Neural progenitor cell (in vitro differentiated cells): ENCODE measurements at regions not wholly inside any gene's neighbourhood (a gene's known extent, or its start where the extent isn't known, plus 50 kb on each side); places are given as distances from the start of the nearest gene placed in this dataset.

Experiments used
- DNase-seq: peaks from one replicate; pipeline ENCODE4 v3.0.0-alpha.2; 2016; ENCODE audit warnings: low spot score
- H2AFZ ChIP-seq: fragments of 200-600 bp; sonication (generic); replicated peaks from 2 replicates; pipeline ENCODE4 v1.6.1; 2016; ENCODE audit warnings: antibody characterized with exemption
- H3F3A ChIP-seq: fragments of 200-600 bp; sonication (generic); 2 replicates; pipeline ENCODE4 v1.6.1; 2016; ENCODE audit warnings: antibody characterized with exemption, low read depth
- H3K27ac ChIP-seq: fragments of 200-600 bp; sonication (generic); 2 replicates; pipeline ENCODE4 v1.5.1; 2016; ENCODE audit warnings: mild to moderate bottlenecking
- H3K27me3 ChIP-seq: fragments of 200-600 bp; sonication (generic); 2 replicates; pipeline ENCODE4 v1.6.1; 2016; ENCODE audit warnings: mild to moderate bottlenecking, moderate library complexity
- H3K36me3 ChIP-seq: fragments of 200-600 bp; sonication (generic); 2 replicates; pipeline ENCODE4 v1.5.1; 2016
- H3K4me1 ChIP-seq: fragments of 200-600 bp; sonication (generic); 2 replicates; pipeline ENCODE4 v1.6.1; 2016; ENCODE audit warnings: mixed run types
- H3K4me2 ChIP-seq: fragments of 200-600 bp; sonication (generic); 2 replicates; pipeline ENCODE4 v1.6.1; 2016
- H3K4me3 ChIP-seq: fragments of 200-600 bp; sonication (generic); 2 replicates; pipeline ENCODE4 v1.5.1; 2016
- H3K79me2 ChIP-seq: fragments of 200-600 bp; sonication (generic); 2 replicates; pipeline ENCODE4 v1.6.1; 2016; ENCODE audit warnings: low read depth
- H3K9ac ChIP-seq: fragments of 200-600 bp; sonication (generic); 2 replicates; pipeline ENCODE4 v1.6.1; 2016
- H3K9me3 ChIP-seq: fragments of 200-600 bp; sonication (generic); 2 replicates; pipeline ENCODE4 v1.5.1; 2016; ENCODE audit warnings: low read depth
- H4K20me1 ChIP-seq: fragments of 200-600 bp; sonication (generic); 2 replicates; pipeline ENCODE4 v1.6.1; 2016; ENCODE audit warnings: low read depth
- H3K27ac Mint-ChIP-seq: 3 replicates; pipeline ENCODE4 v1.8.0; 2021; ENCODE audit warnings: mixed read lengths
- H3K27me3 Mint-ChIP-seq: 2 replicates; pipeline ENCODE4 v1.8.0; 2022; ENCODE audit warnings: low read depth, mild to moderate bottlenecking, inconsistent platforms, moderate library complexity, mixed read lengths; ENCODE audit not compliant: insufficient read depth
- H3K36me3 Mint-ChIP-seq: 3 replicates; pipeline ENCODE4 v1.8.0; 2021; ENCODE audit warnings: mixed read lengths
- H3K4me1 Mint-ChIP-seq: 3 replicates; pipeline ENCODE4 v1.8.0; 2021; ENCODE audit warnings: mixed read lengths
- H3K4me3 Mint-ChIP-seq: 3 replicates; pipeline ENCODE4 v1.8.0; 2021; ENCODE audit warnings: mild to moderate bottlenecking, moderate library complexity, mixed read lengths
- H3K9me3 Mint-ChIP-seq: 3 replicates; pipeline ENCODE4 v1.8.0; 2020; ENCODE audit warnings: mixed read lengths
- EZH2 ChIP-seq: fragments of 200-600 bp; sonication (generic); IDR thresholded peaks from 2 replicates; pipeline ENCODE4 v1.6.1; 2017; ENCODE audit warnings: antibody characterized with exemption, mild to moderate bottlenecking, moderate library complexity
- EZH2phosphoT487 ChIP-seq: fragments of 200-600 bp; sonication (generic); IDR thresholded peaks from 2 replicates; pipeline ENCODE4 v1.6.1; 2017; ENCODE audit warnings: antibody characterized with exemption
- TF ChIP-seq, protein P1 (sequence below): fragments of 200-600 bp; sonication (generic); IDR thresholded peaks from 2 replicates; pipeline ENCODE4 v1.5.1; 2017; ENCODE audit warnings: antibody characterized with exemption, mild to moderate bottlenecking

DNA sequence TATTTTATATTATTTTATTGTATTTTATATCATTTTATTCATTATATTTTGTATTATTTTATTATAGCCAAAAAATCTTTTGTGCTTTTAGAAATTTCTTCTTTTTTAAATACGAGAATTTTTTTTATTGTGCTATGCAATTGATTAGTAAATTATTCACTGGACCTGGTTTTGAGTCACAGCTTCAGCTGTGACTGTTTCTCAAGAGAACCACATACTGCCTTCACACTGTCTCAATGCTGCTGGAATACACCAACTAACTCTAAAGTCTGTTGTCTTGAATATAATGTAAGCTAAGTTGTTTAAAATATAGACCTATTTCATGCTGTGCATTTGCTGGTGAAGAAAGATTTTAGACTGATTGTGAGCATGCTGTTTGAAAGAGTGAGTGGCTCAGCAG, 423.6 kb downstream of the NDFIP2 start:
- H3K79me2 ChIP-seq = no peaks in the 10 kb centered on the region
- H3K4me2 ChIP-seq = no peak overlapping the region
- no peaks in the 10 kb centered on the region for H3K4me1 ChIP-seq
- DNase-seq = no peak
- no peaks in the 10 kb centered on the region for H3K36me3 Mint-ChIP-seq
- H3K27ac ChIP-seq = no peak overlapping the region
- H2AFZ ChIP-seq = no peak overlapping the region
- no peaks in the 10 kb centered on the region for H3F3A ChIP-seq
- TF ChIP-seq EZH2 (no peak), EZH2phosphoT487 (no peak)
- TF ChIP-seq, protein P1, sequence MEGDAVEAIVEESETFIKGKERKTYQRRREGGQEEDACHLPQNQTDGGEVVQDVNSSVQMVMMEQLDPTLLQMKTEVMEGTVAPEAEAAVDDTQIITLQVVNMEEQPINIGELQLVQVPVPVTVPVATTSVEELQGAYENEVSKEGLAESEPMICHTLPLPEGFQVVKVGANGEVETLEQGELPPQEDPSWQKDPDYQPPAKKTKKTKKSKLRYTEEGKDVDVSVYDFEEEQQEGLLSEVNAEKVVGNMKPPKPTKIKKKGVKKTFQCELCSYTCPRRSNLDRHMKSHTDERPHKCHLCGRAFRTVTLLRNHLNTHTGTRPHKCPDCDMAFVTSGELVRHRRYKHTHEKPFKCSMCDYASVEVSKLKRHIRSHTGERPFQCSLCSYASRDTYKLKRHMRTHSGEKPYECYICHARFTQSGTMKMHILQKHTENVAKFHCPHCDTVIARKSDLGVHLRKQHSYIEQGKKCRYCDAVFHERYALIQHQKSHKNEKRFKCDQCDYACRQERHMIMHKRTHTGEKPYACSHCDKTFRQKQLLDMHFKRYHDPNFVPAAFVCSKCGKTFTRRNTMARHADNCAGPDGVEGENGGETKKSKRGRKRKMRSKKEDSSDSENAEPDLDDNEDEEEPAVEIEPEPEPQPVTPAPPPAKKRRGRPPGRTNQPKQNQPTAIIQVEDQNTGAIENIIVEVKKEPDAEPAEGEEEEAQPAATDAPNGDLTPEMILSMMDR = no peak
- H3K4me1 Mint-ChIP-seq = peaks cover 21% of the 10 kb centered on the region
- peaks cover 13% of the 10 kb centered on the region for H3K9me3 Mint-ChIP-seq
- H3K4me3 ChIP-seq = no peak overlapping the region
- H3K36me3 ChIP-seq = no peaks in the 10 kb centered on the region
- no peaks in the 10 kb centered on the region for H3K9me3 ChIP-seq
- H3K4me3 Mint-ChIP-seq = no peak overlapping the region
- H3K9ac ChIP-seq = no peak overlapping the region
- no peaks in the 10 kb centered on the region for H4K20me1 ChIP-seq
- H3K27me3 ChIP-seq = no peaks in the 10 kb centered on the region
- H3K27me3 Mint-ChIP-seq = no peaks in the 10 kb centered on the region
- H3K27ac Mint-ChIP-seq = peak overlapping the region; percentile 43

DNA sequence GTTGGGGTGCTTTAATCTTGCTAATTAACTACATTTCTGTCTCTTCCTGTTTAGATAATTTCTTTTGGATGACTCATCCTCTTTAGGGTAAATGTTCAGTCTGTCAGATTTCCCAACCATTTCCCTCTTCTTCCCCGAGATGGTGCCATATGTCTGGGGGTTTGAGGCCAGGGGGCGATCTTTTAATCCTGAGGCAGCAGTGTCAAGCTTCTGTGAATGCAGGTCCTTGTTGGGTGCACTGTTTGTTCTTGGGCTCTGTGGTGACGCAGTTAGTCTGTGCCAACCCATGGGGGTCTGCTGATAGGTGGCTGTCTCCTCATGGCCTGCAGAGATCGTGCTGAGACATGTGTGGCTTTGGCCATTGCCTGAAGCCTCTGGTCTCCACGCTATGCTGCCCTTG, 420.4 kb downstream of the NDFIP2 start:
- no peak for TF ChIP-seq EZH2phosphoT487
- TF ChIP-seq, protein P1 = peak; percentile 26
- TF ChIP-seq EZH2 = no peak
- no peaks in the 10 kb centered on the region for H3K79me2 ChIP-seq
- no peaks in the 10 kb centered on the region for H3F3A ChIP-seq
- Mint-ChIP-seq H3K9me3 (peaks cover 12% of the 10 kb centered on the region), H3K36me3 (no peaks in the 10 kb centered on the region), H3K27me3 (peaks cover 7% of the 10 kb centered on the region), H3K4me1 (peaks cover 12% of the 10 kb centered on the region), H3K27ac (no peak overlapping the region), H3K4me3 (no peak overlapping the region)
- H3K27me3 ChIP-seq = no peaks in the 10 kb centered on the region
- H3K4me3 ChIP-seq = no peak overlapping the region
- H3K9me3 ChIP-seq = no peaks in the 10 kb centered on the region
- H4K20me1 ChIP-seq = no peaks in the 10 kb centered on the region
- no peaks in the 10 kb centered on the region for H3K36me3 ChIP-seq
- no peak overlapping the region for H3K4me2 ChIP-seq
- DNase-seq = peak; percentile 8
- H2AFZ ChIP-seq = no peak overlapping the region
- no peaks in the 10 kb centered on the region for H3K4me1 ChIP-seq
- H3K9ac ChIP-seq = no peak overlapping the region
- H3K27ac ChIP-seq = no peak overlapping the region

GRCh38 chr13:79900356-79900755, 419.4 kb downstream of the NDFIP2 start:
- Histone ChIP-seq H3K27ac (no peak overlapping the region), H3K9me3 (no peaks in the 10 kb centered on the region), H3K36me3 (no peaks in the 10 kb centered on the region), H3K27me3 (no peaks in the 10 kb centered on the region), H4K20me1 (no peaks in the 10 kb centered on the region), H3K79me2 (no peaks in the 10 kb centered on the region), H3K4me1 (no peaks in the 10 kb centered on the region), H3K4me2 (no peak overlapping the region), H3K4me3 (no peak overlapping the region), H3K9ac (no peak overlapping the region), H2AFZ (no peak overlapping the region), H3F3A (no peaks in the 10 kb centered on the region)
- peaks cover 7% of the 10 kb centered on the region for H3K27me3 Mint-ChIP-seq
- DNase-seq = no peak
- H3K4me1 Mint-ChIP-seq = peaks cover 10% of the 10 kb centered on the region
- H3K9me3 Mint-ChIP-seq = peaks cover 18% of the 10 kb centered on the region
- no peak overlapping the region for H3K27ac Mint-ChIP-seq
- no peak overlapping the region for H3K4me3 Mint-ChIP-seq
- TF ChIP-seq, protein P1 = no peak
- TF ChIP-seq EZH2phosphoT487 = no peak
- TF ChIP-seq EZH2 = no peak
- H3K36me3 Mint-ChIP-seq = peaks cover 7% of the 10 kb centered on the region

- DNase-seq = no peak
Measured at GRCh38 chr13:79898996-79899395, 418.0 kb downstream of the NDFIP2 start.

More at GRCh38 chr13:79898996-79899395, 418.0 kb downstream of the NDFIP2 start:
- Mint-ChIP-seq H3K9me3 (peaks cover 18% of the 10 kb centered on the region), H3K4me1 (peaks cover 4% of the 10 kb centered on the region), H3K4me3 (no peak overlapping the region), H3K27ac (no peak overlapping the region), H3K36me3 (peaks cover 9% of the 10 kb centered on the region), H3K27me3 (peaks cover 7% of the 10 kb centered on the region)
- Histone ChIP-seq H2AFZ (no peak overlapping the region), H3K27me3 (no peaks in the 10 kb centered on the region), H3K4me1 (no peaks in the 10 kb centered on the region), H4K20me1 (no peaks in the 10 kb centered on the region), H3K4me3 (no peak overlapping the region), H3K4me2 (no peak overlapping the region), H3K9me3 (no peaks in the 10 kb centered on the region), H3K27ac (no peak overlapping the region), H3K9ac (no peak overlapping the region), H3K79me2 (no peaks in the 10 kb centered on the region), H3K36me3 (no peaks in the 10 kb centered on the region), H3F3A (no peaks in the 10 kb centered on the region)
- TF ChIP-seq, protein P1 = no peak
- TF ChIP-seq EZH2 (no peak), EZH2phosphoT487 (no peak)
